Stomach (tissue), 4 donors: ENCODE measurements at regions not wholly inside any gene's neighbourhood (a gene's known extent, or its start where the extent isn't known, plus 50 kb on each side); places are given as distances from the start of the nearest gene placed in this dataset.

Experiments used
- CTCF ChIP-seq, 7 experiments: fragments of 450-650 bp in 4 of 7; fragments of 200-600 bp in 3 of 7; sonication (generic) in 3 of 7; IDR thresholded peaks; one replicate each; pipeline ENCODE4 v1.5.1; 2016 to 2019; ENCODE audit warnings: antibody characterized with exemption in 7 of 7, control low read depth in 2 of 7, mild to moderate bottlenecking in 1 of 7
- POLR2A ChIP-seq, 4 donors: fragments of 450-650 bp; IDR thresholded peaks; one replicate each; pipeline ENCODE4 v1.6.1; 2016; ENCODE audit warnings: antibody characterized with exemption in 4 of 4, control low read depth in 2 of 4, mild to moderate bottlenecking in 1 of 4, moderate library complexity in 1 of 4

GRCh38 chr16:26961459-26961858 is 105.3 kb upstream of the C16orf82 start:
- TF ChIP-seq POLR2A (IDR thresholded peaks at IDR 0.05) (no peak), CTCF (IDR thresholded peaks at IDR 0.05) (no peak)
